H9 (cell line): ENCODE measurements at regions not wholly inside any gene's neighbourhood (a gene's known extent, or its start where the extent isn't known, plus 50 kb on each side); places are given as distances from the start of the nearest gene placed in this dataset.

Source experiments
- DNase-seq: peaks from one replicate; pipeline ENCODE4 v3.0.0-alpha.2; 2017
- H2AFZ ChIP-seq: one replicate; pipeline ENCODE4 v1.6.1; 2013; ENCODE audit warnings: mild to moderate bottlenecking, low read length, control low read depth, moderate library complexity
- H2AK5ac ChIP-seq: 2 replicates; pipeline ENCODE4 v1.6.1; 2013; ENCODE audit warnings: low read length, control low read depth, mixed read lengths; ENCODE audit not compliant: insufficient read length
- H2BK120ac ChIP-seq: one replicate; pipeline ENCODE4 v1.6.1; 2013; ENCODE audit warnings: low read depth, mild to moderate bottlenecking, low read length, control low read depth, inconsistent platforms; ENCODE audit not compliant: poor library complexity, severe bottlenecking
- H2BK12ac ChIP-seq: 2 replicates; pipeline ENCODE4 v1.6.1; 2013; ENCODE audit warnings: low read length, control low read depth, mixed read lengths, low read depth; ENCODE audit not compliant: insufficient read length
- H2BK15ac ChIP-seq: 2 replicates; pipeline ENCODE4 v1.6.1; 2013; ENCODE audit warnings: low read depth, low read length, control low read depth
- H2BK20ac ChIP-seq: one replicate; pipeline ENCODE4 v1.6.1; 2013; ENCODE audit warnings: low read depth, mild to moderate bottlenecking, low read length, control low read depth, inconsistent platforms; ENCODE audit not compliant: poor library complexity, severe bottlenecking
- H2BK5ac ChIP-seq: 2 replicates; pipeline ENCODE4 v1.6.1; 2013; ENCODE audit warnings: low read length, control low read depth, mixed read lengths; ENCODE audit not compliant: insufficient read length
- H3K14ac ChIP-seq: 2 replicates; pipeline ENCODE4 v1.6.1; 2013; ENCODE audit warnings: low read length, control low read depth; ENCODE audit not compliant: insufficient read depth
- H3K18ac ChIP-seq: 2 replicates; pipeline ENCODE4 v1.6.1; 2013; ENCODE audit warnings: low read depth, mild to moderate bottlenecking, mixed read lengths, low read length, control low read depth; ENCODE audit not compliant: insufficient read length
- H3K23ac ChIP-seq: 2 replicates; pipeline ENCODE4 v1.6.1; 2013; ENCODE audit warnings: low read length, control low read depth, mixed read lengths, low read depth; ENCODE audit not compliant: insufficient read length
- H3K23me2 ChIP-seq: 2 replicates; pipeline ENCODE4 v1.6.1; 2013; ENCODE audit warnings: low read depth, mild to moderate bottlenecking, mixed read lengths, low read length, control low read depth; ENCODE audit not compliant: insufficient read length, poor library complexity, severe bottlenecking
- H3K27ac ChIP-seq: 2 replicates; pipeline ENCODE4 v1.5.1; 2013; ENCODE audit warnings: low read length, control low read depth, mixed read lengths, low read depth; ENCODE audit not compliant: insufficient read length
- H3K27me3 ChIP-seq: 2 replicates; pipeline ENCODE4 v1.6.1; 2013; ENCODE audit warnings: low read length, control low read depth, inconsistent platforms; ENCODE audit not compliant: insufficient read depth
- H3K4ac ChIP-seq: 2 replicates; pipeline ENCODE4 v1.6.1; 2013; ENCODE audit warnings: low read depth, mild to moderate bottlenecking, control low read depth, inconsistent platforms, low read length, moderate library complexity
- H3K4me1 ChIP-seq: 2 replicates; pipeline ENCODE4 v1.6.1; 2013; ENCODE audit warnings: low read length, control low read depth, inconsistent platforms; ENCODE audit not compliant: insufficient read depth
- H3K4me2 ChIP-seq: 2 replicates; pipeline ENCODE4 v1.6.1; 2013; ENCODE audit warnings: low read length, control low read depth, mixed read lengths; ENCODE audit not compliant: insufficient read length, insufficient read depth
- H3K56ac ChIP-seq: 2 replicates; pipeline ENCODE4 v1.6.1; 2013; ENCODE audit warnings: low read depth, mild to moderate bottlenecking, mixed read lengths, low read length, control low read depth; ENCODE audit not compliant: insufficient read length
- H3K79me1 ChIP-seq: 2 replicates; pipeline ENCODE4 v1.6.1; 2013; ENCODE audit warnings: low read depth, mild to moderate bottlenecking, moderate library complexity, low read length, control low read depth, inconsistent platforms; ENCODE audit not compliant: insufficient read depth, poor library complexity, severe bottlenecking
- H3K79me2 ChIP-seq: 2 replicates; pipeline ENCODE4 v1.6.1; 2013; ENCODE audit warnings: low read length, control low read depth, inconsistent platforms; ENCODE audit not compliant: insufficient read depth
- H3K9ac ChIP-seq: 2 replicates; pipeline ENCODE4 v1.6.1; 2013; ENCODE audit warnings: low read length, control low read depth, mixed read lengths; ENCODE audit not compliant: insufficient read length; ENCODE audit errors: extremely low read depth
- H3K9me3 ChIP-seq: one replicate; pipeline ENCODE4 v1.6.1; 2013; ENCODE audit warnings: low read depth, low read length, inconsistent platforms; ENCODE audit not compliant: control insufficient read depth
- H3T11ph ChIP-seq: one replicate; pipeline ENCODE4 v1.6.1; 2013; ENCODE audit warnings: mild to moderate bottlenecking, low read length, control low read depth, inconsistent platforms
- H4K20me1 ChIP-seq: one replicate; pipeline ENCODE4 v1.6.1; 2013; ENCODE audit not compliant: control insufficient read depth, insufficient read length, insufficient read depth
- H4K5ac ChIP-seq: 2 replicates; pipeline ENCODE4 v1.6.1; 2013; ENCODE audit warnings: low read depth, mild to moderate bottlenecking, mixed read lengths, low read length, control low read depth; ENCODE audit not compliant: insufficient read length
- H4K8ac ChIP-seq: replicated peaks from 2 replicates; pipeline ENCODE4 v1.6.1; 2013; ENCODE audit warnings: low read length, control low read depth, mixed read lengths, low read depth; ENCODE audit not compliant: insufficient read length
- H4K91ac ChIP-seq: 2 replicates; pipeline ENCODE4 v1.6.1; 2013; ENCODE audit warnings: low read depth, mild to moderate bottlenecking, moderate library complexity, mixed read lengths, low read length, control low read depth; ENCODE audit not compliant: insufficient read length
- H3K27ac Mint-ChIP-seq, 3 experiments: 2 replicates in 2 of 3; 3 replicates in 1 of 3; pipeline ENCODE4 v1.8.0; 2020 to 2021; ENCODE audit warnings: mixed read lengths in 3 of 3, mild to moderate bottlenecking in 1 of 3, moderate library complexity in 1 of 3
- H3K27me3 Mint-ChIP-seq: 2 replicates; pipeline ENCODE4 v1.8.0; 2021; ENCODE audit warnings: low read depth, mild to moderate bottlenecking, moderate library complexity, mixed read lengths
- H3K36me3 Mint-ChIP-seq, 3 experiments: 2 replicates in 2 of 3; 3 replicates in 1 of 3; pipeline ENCODE4 v1.8.0; 2020 to 2021; ENCODE audit warnings: low read depth in 3 of 3, mixed read lengths in 3 of 3; ENCODE audit not compliant: insufficient read depth in 1 of 3
- H3K4me1 Mint-ChIP-seq, 2 experiments: 2 replicates each; pipeline ENCODE4 v1.8.0; 2020; ENCODE audit warnings: mixed read lengths in 2 of 2
- H3K4me3 Mint-ChIP-seq, 2 experiments: 2 replicates in 1 of 2; 3 replicates in 1 of 2; pipeline ENCODE4 v1.8.0; 2020 to 2021; ENCODE audit warnings: mild to moderate bottlenecking in 2 of 2, mixed read lengths in 2 of 2, moderate library complexity in 1 of 2
- H3K9me3 Mint-ChIP-seq, 2 experiments: 2 replicates in 1 of 2; 3 replicates in 1 of 2; pipeline ENCODE4 v1.8.0; 2020; ENCODE audit warnings: mild to moderate bottlenecking in 2 of 2, mixed read lengths in 2 of 2, moderate library complexity in 1 of 2
- WGBS: extraction: QIAGEN DNeasy Blood & Tissue Kit; methylation state at CpG from one replicate; pipeline ENCODE4 v1.1.7; 2013; ENCODE audit warnings: missing lambda C conversion rate, low lambda C conversion rate, mixed read lengths; ENCODE audit not compliant: insufficient read length; ENCODE audit errors: extremely low coverage; 5-methylcytosine and 5-hydroxymethylcytosine counted together
- TF ChIP-seq, protein P1 (sequence below): fragments of 200-600 bp; sonication (generic); conservative IDR thresholded peaks from 3 replicates; pipeline ENCODE4 v1.8.0; 2021; ENCODE audit warnings: antibody characterized with exemption, mild to moderate bottlenecking

DNA sequence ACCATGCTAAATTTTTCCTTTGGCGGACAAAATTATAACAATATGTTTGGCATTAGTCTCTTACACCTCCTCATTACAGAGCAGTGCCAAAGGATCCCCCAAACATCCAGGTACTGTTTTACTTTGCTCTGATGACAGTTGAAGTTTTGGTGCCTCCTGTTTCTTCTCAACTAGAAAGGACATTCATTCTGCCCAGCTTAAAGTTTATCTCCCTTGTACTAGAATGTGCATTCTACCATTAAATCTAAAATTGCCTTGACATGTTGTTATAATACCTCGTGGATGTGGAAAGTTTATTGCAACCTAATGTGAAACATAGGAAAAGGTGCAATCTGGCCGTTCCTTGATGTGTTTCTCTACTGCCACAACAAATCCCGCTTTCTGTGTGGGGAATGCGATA, 173.4 kb downstream of the KITLG start:
- no peaks in the 10 kb centered on the region for H4K20me1 ChIP-seq
- H2BK15ac ChIP-seq: no peak overlapping the region
- no CpG with 5 or more reads among the region's 5 CpGs for WGBS
- no peak overlapping the region for H3K23ac ChIP-seq
- no peak overlapping the region for H3K14ac ChIP-seq
- no peak for DNase-seq
- H2BK20ac ChIP-seq: no peak overlapping the region
- no peaks in the 10 kb centered on the region for H3K23me2 ChIP-seq
- no peaks in the 10 kb centered on the region for H3K79me1 ChIP-seq
- no peak overlapping the region for H3K4ac ChIP-seq
- H2AFZ ChIP-seq: no peak overlapping the region
- no peak overlapping the region for H3K4me3 Mint-ChIP-seq
- H3K18ac ChIP-seq: no peak overlapping the region
- H3K4me1 Mint-ChIP-seq: peaks cover 9 to 11% of the 10 kb centered on the region in 2 experiments
- no peaks in the 10 kb centered on the region for H3K27me3 ChIP-seq
- no peak overlapping the region for H2BK5ac ChIP-seq
- no peak overlapping the region for H4K5ac ChIP-seq
- no peaks in the 10 kb centered on the region for H3K9me3 ChIP-seq
- TF ChIP-seq, protein P1, sequence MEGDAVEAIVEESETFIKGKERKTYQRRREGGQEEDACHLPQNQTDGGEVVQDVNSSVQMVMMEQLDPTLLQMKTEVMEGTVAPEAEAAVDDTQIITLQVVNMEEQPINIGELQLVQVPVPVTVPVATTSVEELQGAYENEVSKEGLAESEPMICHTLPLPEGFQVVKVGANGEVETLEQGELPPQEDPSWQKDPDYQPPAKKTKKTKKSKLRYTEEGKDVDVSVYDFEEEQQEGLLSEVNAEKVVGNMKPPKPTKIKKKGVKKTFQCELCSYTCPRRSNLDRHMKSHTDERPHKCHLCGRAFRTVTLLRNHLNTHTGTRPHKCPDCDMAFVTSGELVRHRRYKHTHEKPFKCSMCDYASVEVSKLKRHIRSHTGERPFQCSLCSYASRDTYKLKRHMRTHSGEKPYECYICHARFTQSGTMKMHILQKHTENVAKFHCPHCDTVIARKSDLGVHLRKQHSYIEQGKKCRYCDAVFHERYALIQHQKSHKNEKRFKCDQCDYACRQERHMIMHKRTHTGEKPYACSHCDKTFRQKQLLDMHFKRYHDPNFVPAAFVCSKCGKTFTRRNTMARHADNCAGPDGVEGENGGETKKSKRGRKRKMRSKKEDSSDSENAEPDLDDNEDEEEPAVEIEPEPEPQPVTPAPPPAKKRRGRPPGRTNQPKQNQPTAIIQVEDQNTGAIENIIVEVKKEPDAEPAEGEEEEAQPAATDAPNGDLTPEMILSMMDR: no peak
- no peak overlapping the region for H3K56ac ChIP-seq
- no peak overlapping the region for H2BK120ac ChIP-seq
- no peak overlapping the region for H3T11ph ChIP-seq
- no peak overlapping the region for H3K9ac ChIP-seq
- no peak overlapping the region for H3K27ac ChIP-seq
- H3K27me3 Mint-ChIP-seq: no peaks in the 10 kb centered on the region
- H3K4me2 ChIP-seq: no peak overlapping the region
- no peaks in the 10 kb centered on the region for H3K9me3 Mint-ChIP-seq
- no peak overlapping the region for H3K27ac Mint-ChIP-seq
- no peak overlapping the region for H4K91ac ChIP-seq
- no peaks in the 10 kb centered on the region for H3K36me3 Mint-ChIP-seq
- H3K79me2 ChIP-seq: no peaks in the 10 kb centered on the region
- H3K4me1 ChIP-seq: no peaks in the 10 kb centered on the region
- H2AK5ac ChIP-seq: no peak overlapping the region
- no peak overlapping the region for H4K8ac ChIP-seq
- H2BK12ac ChIP-seq: no peak overlapping the region
